ENCODE measurements at regions not wholly inside any gene's neighbourhood (a gene's known extent, or its start where the extent isn't known, plus 50 kb on each side); places are given as distances from the start of the nearest gene placed in this dataset.

GRCh38 chr9:25094518-25094917 is 548.8 kb upstream of the IZUMO3 start:
- in situ Hi-C loops (cut with HindIII; ENCODE audit: extremely low pct_ligation_motif_present, low pct_unique_long_range_greater_than_20kb) (no loop called here), intact Hi-C loops (cut with micrococcal nuclease; ENCODE audit: unreplicated experiment) (no loop called here)
- no peaks in the 10 kb centered on the region for H4K20me1 ChIP-seq (ENCODE audit: insufficient read depth, low read length)
- under 1% methylated on average over 3 of the region's 3 CpGs for WGBS (ENCODE audit: low lambda C conversion rate)
- H3K27me3 ChIP-seq (ENCODE audit: control insufficient read depth in 1 of 2, insufficient read depth in 2 of 2, low read length in 2 of 2), result no peaks in the 10 kb centered on the region
- no peak overlapping the region for H3K27ac ChIP-seq (ENCODE audit: extremely low read length, insufficient read depth, low read length)
- DNase-seq (ENCODE audit: low spot score), result no peak
- TF ChIP-seq MED8 (CRISPR knock-in tag; IDR thresholded peaks at IDR 0.05; ENCODE audit: insufficient replicate concordance) (no peak), ZNF550 (CRISPR knock-in tag; IDR thresholded peaks at IDR 0.05; ENCODE audit: borderline replicate concordance) (no peak), NR3C1 (CRISPR knock-in tag; IDR thresholded peaks at IDR 0.05) (no peak), ZNF484 (CRISPR knock-in tag; IDR thresholded peaks at IDR 0.05; ENCODE audit: borderline replicate concordance, low read depth) (no peak), RARA (CRISPR knock-in tag; IDR thresholded peaks at IDR 0.05) (no peak), ZNF780A (CRISPR knock-in tag; IDR thresholded peaks at IDR 0.05) (no peak), HNF4A (CRISPR knock-in tag; IDR thresholded peaks at IDR 0.05) (no peak), CTCF (CRISPR knock-in tag; IDR thresholded peaks at IDR 0.05) (no peak), CCAR2 (optimal IDR thresholded peaks at IDR 0.05; ENCODE audit: low read depth, low read length) (no peak), BORCS8-MEF2B (CRISPR knock-in tag; IDR thresholded peaks at IDR 0.05) (no peak), ZNF850 (CRISPR knock-in tag; conservative IDR thresholded peaks at IDR 0.05) (no peak), ZNF597 (CRISPR knock-in tag; IDR thresholded peaks at IDR 0.05) (no peak), ZNF713 (CRISPR knock-in tag; IDR thresholded peaks at IDR 0.05) (no peak), SMC3 (IDR thresholded peaks at IDR 0.05; ENCODE audit: low read length) (no peak), ZNF746 (CRISPR knock-in tag; IDR thresholded peaks at IDR 0.05) (no peak), DNMT1 (CRISPR knock-in tag; IDR thresholded peaks at IDR 0.05) (no peak), PHF21A (CRISPR knock-in tag; IDR thresholded peaks at IDR 0.05) (no peak)
- H3K4me2 ChIP-seq (ENCODE audit: low read depth, low read length), result no peak overlapping the region
- ChIA-PET CTCF (ENCODE audit: low intra/inter-chr PET ratio, low total read pairs) (no interaction called here), POLR2A (no interaction called here)
- H3K9me3 ChIP-seq (ENCODE audit: low read length), result peaks cover 33% of the 10 kb centered on the region
- no peak overlapping the region for H3K9ac ChIP-seq (ENCODE audit: insufficient read depth, low read depth, low read length)
- H3K36me3 ChIP-seq (replicated peaks in 1 of 2; ENCODE audit: control insufficient read depth in 1 of 2, insufficient read depth in 2 of 2, low read length in 2 of 2), result no peaks in the 10 kb centered on the region
- no peak for FAIRE-seq
- no peak overlapping the region for H3K4me3 ChIP-seq (replicated peaks in 1 of 3; ENCODE audit: insufficient read depth in 1 of 3, low read depth in 2 of 3, low read length in 3 of 3)
- no peak overlapping the region for H2AFZ ChIP-seq (ENCODE audit: low read length)
- ATAC-seq, result no peak
- no peaks in the 10 kb centered on the region for H3K4me1 ChIP-seq (ENCODE audit: insufficient read depth, low read length)
- no peaks in the 10 kb centered on the region for H3K79me2 ChIP-seq (ENCODE audit: insufficient read depth, low read length)
- BruUV-seq (replicated peaks), result no TSS peak

Data from HepG2 (cell line).